ELR (cell line): ENCODE measurements at regions not wholly inside any gene's neighbourhood (a gene's known extent, or its start where the extent isn't known, plus 50 kb on each side); places are given as distances from the start of the nearest gene placed in this dataset.

Source experiments
- DNase-seq: peaks from one replicate; pipeline ENCODE4 v3.0.0-alpha.2; 2015; ENCODE audit warnings: low read depth

- no peak for DNase-seq
Measured at GRCh38 chr10:78860260-78860914, 208.4 kb upstream of the ZMIZ1 start.

GRCh38 chr10:78861529-78862327, 207.0 kb upstream of the ZMIZ1 start:
- DNase-seq, result no peak

- DNase-seq, result no peak
Measured at GRCh38 chr10:78862328-78862640, 206.5 kb upstream of the ZMIZ1 start.

DNA sequence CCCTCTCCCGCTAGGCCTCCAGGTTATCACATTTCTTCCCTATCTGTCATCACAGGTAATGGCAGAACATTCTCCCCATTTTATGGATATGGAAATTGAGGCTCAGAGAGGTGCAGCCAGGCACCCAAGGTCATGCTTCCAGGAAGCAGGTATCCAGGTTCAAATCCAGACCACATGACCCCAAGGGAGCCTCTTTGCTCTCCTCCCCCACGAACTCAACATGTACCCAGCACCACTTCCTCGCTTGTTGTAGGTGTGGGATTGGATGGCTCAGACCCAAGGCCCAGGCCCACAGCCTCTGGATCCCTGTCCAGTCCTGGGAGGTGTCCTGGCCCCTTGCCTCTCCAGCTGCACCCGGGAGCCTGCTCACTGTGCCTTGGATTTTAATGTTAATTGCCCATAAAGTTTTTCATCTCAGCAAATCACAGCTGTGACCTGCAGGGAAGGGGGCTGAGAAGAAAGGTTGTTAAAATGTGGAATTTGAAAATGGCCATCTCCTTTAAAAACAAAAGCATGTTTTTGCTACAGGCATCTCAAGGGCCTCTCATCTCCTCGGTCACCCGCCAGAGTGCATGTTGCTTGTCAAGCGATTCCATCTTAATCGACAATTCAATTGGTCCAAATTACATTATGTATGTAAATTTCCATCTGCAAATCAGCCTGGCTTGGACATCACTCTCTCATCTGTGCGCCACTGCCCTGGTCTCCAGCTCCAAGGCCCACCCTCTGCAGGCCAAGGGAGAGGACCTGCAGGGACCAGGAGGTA, 205.4 kb upstream of the ZMIZ1 start:
- DNase-seq, result no peak

- no peak for DNase-seq
Measured at GRCh38 chr10:78863906-78864239, 204.9 kb upstream of the ZMIZ1 start.

GRCh38 chr10:78864761-78865537, 203.8 kb upstream of the ZMIZ1 start:
- DNase-seq, result no peak

DNA sequence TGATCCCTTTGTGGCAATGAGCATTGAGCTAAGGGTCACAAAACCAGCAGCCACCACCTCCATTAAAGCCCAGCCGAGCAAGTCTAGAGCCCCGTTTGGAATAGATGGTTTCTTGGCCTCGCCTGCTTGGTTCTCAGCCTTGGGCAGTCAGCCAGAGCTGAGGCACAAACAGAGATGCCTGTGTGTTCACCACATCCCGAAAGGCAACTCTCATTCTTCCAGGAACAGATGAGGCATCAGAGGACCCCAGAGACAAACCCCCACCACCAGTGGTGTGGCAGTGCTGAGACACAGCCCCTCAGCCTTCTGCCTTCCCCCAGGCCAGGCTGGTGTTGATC, 203.3 kb upstream of the ZMIZ1 start:
- DNase-seq, result no peak

GRCh38 chr10:78865931-78866717, 202.6 kb upstream of the ZMIZ1 start:
- no peak for DNase-seq

DNA sequence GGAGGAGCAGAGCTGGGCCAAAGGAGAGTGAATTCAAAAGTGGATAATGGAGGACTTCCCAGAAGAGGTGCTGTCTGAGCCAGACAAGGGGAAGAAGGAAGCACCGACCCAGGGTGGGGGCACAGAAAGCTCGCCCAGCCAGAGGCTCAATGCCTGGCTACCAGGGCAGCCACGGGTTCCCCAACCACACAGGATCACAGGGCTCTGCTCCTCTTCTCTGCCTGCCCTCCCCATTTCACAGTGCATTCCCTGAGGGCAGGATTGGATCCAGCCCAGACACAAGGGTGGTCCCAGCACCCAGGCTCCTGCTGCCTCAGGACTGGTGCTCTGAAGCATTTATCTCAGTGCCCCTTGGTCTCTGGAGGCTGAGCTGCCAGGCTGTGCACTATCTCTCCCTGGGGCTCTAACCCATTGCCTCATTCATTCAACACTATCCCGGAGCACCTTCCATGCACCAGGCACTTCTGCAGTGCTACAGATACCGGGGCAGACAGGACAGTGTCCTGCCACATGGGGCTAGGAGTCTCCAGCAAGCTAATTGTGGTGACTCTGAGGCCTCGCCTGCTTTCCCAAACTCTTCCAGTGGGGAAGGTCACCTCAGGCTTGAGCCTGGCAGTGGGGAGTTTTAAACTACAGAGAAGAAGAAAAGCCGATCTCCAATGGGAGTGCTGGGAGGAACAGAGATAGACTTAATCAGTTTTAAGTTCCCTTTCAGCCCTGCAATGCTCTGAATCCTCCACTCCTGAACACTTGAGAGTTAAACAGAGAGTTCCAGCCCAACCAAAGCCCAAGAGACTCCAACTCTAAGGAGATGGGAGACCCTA, 201.8 kb upstream of the ZMIZ1 start:
- DNase-seq, result no peak

DNA sequence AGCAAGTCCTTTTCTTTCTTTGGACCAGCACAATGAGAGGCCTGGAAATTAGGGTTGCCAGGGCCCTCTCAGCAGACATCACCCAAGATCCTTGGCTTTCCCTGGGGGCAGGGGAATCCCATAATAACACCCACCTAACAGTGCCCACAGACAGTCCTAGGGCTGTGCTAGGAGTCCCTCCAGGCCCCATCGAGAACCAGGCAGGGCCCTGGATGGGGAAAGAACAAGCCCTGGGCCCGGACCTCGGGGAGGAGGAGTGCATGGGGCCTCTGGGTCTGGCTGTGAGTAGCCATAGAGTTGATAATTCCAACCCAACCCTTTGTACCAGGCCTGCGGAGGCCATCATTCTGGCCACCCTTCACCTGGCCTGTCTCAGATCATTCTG, 201.2 kb upstream of the ZMIZ1 start:
- DNase-seq, result no peak

DNA sequence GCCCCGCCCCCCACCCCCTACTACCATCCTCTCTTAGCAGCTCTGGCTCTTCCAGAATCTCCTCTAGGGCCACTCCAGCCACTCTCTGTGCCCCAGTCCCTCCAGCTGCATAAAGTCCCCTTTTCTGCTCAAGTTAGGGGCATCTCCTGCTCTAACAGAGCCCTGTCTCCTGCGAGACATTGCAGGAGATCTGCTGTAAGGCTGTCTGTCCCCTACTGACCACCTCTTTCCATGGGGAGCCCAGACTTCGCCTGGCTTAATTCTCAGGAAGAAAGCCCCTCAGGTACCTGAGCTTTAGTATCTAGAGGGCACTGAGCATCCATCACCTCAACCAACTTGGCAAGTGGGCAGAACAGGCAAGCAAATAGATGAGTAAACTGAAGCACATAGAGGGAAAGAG, 200.7 kb upstream of the ZMIZ1 start:
- no peak for DNase-seq

GRCh38 chr10:78868456-78868855, 200.3 kb upstream of the ZMIZ1 start:
- no peak for DNase-seq

DNA sequence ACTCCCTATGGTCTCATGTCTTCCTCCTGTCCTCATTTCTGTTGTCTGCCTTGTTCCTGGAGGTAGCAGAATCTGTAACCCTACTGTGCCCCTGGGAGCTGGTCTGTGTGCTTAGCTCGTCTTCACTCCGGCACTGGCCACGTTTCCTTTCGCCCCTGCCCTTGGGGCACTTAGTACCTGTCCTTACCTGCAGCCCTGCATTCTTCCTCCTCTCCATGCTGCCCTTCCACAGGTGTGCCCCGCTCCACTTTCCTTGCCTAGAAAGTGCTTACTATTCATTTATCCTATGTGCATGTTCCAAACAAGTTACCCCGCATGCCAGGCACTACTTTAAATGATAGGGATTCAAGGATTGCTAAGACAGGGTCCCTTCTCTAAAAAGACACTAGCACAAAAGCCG, 199.9 kb upstream of the ZMIZ1 start:
- no peak for DNase-seq

DNA sequence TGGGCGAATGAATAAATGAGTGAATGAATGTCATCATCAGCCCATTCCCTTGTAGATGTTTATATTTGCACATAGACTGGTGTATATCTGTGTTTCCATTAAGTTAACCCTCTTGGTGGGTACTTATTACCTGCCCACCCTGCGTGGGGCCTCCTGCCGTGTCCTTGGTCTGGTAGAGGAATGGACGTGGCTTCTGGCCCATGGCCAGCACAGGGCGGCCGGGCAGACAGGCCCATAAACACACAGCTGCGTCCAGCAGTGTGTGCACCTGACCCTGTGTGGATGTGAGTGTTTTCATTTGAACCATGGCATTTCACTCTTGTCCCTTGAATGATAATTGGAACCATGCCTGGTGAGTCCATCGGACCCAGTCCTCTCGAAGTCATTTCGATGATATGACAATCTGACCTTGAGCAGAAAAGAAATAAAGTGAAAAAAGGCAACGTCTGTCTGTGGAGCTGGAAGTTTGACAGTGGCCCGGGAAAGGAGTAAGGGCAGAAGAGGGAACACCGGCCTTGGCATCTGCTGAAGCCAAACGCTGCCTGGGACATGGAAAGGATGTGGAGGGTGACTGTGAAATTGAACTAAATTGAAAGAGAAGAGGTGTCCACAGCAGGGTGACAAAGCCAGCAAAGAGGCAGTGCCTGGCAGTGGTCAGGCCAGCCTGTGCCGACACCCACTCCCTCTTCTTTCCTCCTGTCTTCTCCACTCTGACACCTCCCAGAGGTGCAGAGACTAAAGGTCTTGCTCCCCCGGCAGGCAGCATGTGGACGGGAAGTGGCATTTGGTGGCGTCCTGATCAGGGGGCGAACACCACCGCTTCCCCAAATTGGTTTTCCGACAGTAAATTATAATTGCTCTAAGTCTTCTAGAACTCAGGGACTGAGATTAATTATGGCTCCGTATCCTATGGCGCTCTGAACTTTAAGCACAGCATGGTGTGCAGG, 199.0 kb upstream of the ZMIZ1 start:
- DNase-seq, result no peak

GRCh38 chr10:78870458-78870857, 198.3 kb upstream of the ZMIZ1 start:
- DNase-seq, result no peak

DNA sequence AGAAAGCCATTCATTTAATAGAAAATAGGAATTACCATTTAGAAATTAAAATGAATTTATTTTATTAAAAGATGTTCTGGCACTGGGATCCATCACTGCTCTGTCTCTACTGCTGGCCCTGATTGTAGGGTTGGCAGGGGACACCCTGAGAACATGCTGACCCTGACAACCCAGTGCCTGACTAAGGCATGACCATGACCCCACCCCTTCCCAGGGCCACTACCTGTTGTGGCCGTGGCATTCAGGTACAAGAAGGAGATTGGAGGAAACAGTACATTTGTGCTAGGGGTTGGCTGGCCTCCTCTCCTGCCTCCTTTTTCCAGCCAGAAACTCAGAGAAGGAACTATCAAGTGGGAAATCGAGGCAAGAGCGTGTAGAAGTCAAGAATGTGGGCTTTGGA, 197.0 kb upstream of the ZMIZ1 start:
- no peak for DNase-seq

DNA sequence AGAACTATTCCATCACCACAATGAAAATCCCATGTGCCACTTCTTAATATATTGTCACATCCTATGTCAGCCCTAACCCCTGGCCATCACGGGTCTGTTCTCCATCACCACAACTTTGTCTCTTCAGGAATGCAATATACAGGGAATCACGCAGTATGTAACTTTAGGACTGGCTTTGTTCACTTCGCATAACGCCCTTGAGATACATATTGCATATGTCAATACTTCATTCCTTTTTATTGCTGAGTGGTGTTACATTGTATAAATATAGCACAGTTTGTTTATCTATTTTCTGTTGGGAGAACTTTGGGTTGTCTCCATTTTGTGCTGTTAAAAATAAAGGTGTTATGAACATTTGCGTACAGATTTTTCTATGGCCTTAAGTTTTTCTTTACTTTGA, 195.4 kb upstream of the ZMIZ1 start:
- no peak for DNase-seq

GRCh38 chr10:78875331-78875877, 193.4 kb upstream of the ZMIZ1 start:
- no peak for DNase-seq

DNA sequence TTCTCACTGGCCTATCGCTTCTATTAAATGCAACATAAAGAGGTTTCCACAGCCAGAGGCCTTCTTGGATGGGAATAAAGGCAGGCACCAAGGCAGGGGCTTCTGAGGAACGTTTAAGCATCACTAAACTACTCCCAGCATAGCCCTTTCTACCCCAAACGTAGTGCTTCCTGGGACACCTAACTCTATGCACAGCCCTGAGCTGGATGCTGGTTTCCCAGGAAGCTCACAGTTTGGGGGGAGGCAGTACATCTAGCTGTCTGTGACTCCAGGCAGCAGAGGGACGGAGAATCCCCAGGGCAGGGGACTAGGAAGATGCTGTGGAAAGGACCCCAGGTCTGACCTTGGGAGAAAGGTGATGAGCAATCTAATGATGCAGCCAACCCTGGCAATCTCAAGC, 192.8 kb upstream of the ZMIZ1 start:
- no peak for DNase-seq

DNA sequence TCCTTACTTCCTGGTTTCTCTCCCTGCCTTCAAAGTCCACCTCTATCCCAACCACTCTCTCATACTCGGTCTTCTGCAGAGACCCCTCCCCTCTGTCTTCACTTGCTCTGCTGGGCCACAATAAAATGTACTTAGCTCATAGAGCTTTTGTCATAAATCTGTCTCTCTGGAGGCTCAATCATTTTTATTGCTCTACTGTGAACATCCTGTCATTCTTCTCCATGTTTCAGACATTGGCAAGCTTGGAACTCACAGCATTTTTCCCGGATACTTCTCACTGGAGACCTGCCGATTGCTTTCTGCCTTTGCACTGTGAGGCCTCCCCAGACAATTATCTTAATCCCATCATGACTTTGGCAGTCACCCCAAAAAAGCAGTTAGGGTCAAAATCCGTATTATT, 192.3 kb upstream of the ZMIZ1 start:
- no peak for DNase-seq
